B cell (primary cell): ENCODE measurements at regions not wholly inside any gene's neighbourhood (a gene's known extent, or its start where the extent isn't known, plus 50 kb on each side); places are given as distances from the start of the nearest gene placed in this dataset.

Experiments
- ATAC-seq: fragments of 200-7000 bp; cut with Tn5 transposase; one replicate; pipeline ENCODE4 v1.10.0; 2021; ENCODE audit warnings: low read depth, mild to moderate bottlenecking, moderate number of reproducible peaks, moderate library complexity
- CTCF ChIA-PET: fragments of 350-600 bp; sonication (Branson Sonifier 250); formaldehyde crosslinking; loops from one replicate; lab custom pipeline; 2021; ENCODE audit warnings: antibody characterized with exemption, inconsistent platforms; lab: Charles Lee
- POLR2A ChIA-PET: fragments of 350-600 bp; sonication (Branson Sonifier 250); formaldehyde crosslinking; loops from one replicate; lab custom pipeline; 2021; ENCODE audit warnings: antibody characterized with exemption; lab: Charles Lee
- DNase-seq: peaks from one replicate; pipeline ENCODE4 v3.0.0; 2013
- H2AFZ ChIP-seq: 2 replicates; pipeline ENCODE4 v1.6.1; 2012; ENCODE audit warnings: mild to moderate bottlenecking, low read depth, low read length; ENCODE audit not compliant: insufficient read depth, poor library complexity, severe bottlenecking
- H3K27ac ChIP-seq, 2 donors: 1 replicate in 1 of 2; 2 replicates in 1 of 2; pipeline ENCODE4 v1.5.1; 2012 to 2013; ENCODE audit warnings: low read length in 2 of 2, mild to moderate bottlenecking in 2 of 2, moderate library complexity in 1 of 2
- H3K27me3 ChIP-seq, 4 experiments: fragments of 200-600 bp in 1 of 4; sonication (generic) in 1 of 4; replicated peaks in 1 of 4; 1 replicate in 2 of 4; 2 replicates in 2 of 4; pipeline versions ENCODE4 v1.6.1 to v1.7.0; 2013 to 2016; ENCODE audit warnings: low read length in 3 of 4, mild to moderate bottlenecking in 2 of 4, mixed read lengths in 1 of 4, moderate library complexity in 1 of 4; ENCODE audit not compliant: insufficient read depth in 4 of 4, control insufficient read depth in 3 of 4; ENCODE audit errors: control extremely low read depth in 1 of 4
- H3K36me3 ChIP-seq, 2 experiments: replicated peaks in 1 of 2; 1 replicate in 1 of 2; 2 replicates in 1 of 2; pipeline versions ENCODE4 v1.6.1 to v1.7.1; 2013; ENCODE audit warnings: low read length in 1 of 2; ENCODE audit not compliant: insufficient read depth in 2 of 2, control insufficient read depth in 1 of 2; ENCODE audit errors: control extremely low read depth in 1 of 2, extremely low read depth in 1 of 2
- H3K4me1 ChIP-seq, 2 donors: fragments of 200-600 bp in 1 of 2; sonication (generic) in 1 of 2; 1 replicate in 1 of 2; 2 replicates in 1 of 2; pipeline versions ENCODE4 v1.5.1 to v1.6.1; 2013 to 2017; ENCODE audit warnings: low read length in 2 of 2; ENCODE audit not compliant: control insufficient read depth in 2 of 2, insufficient read depth in 2 of 2
- H3K4me2 ChIP-seq: replicated peaks from 2 replicates; pipeline ENCODE3; 2012; ENCODE audit warnings: mild to moderate bottlenecking, low read depth, low read length; ENCODE audit not compliant: poor library complexity, severe bottlenecking
- H3K4me3 ChIP-seq, 5 experiments: fragments of 200-600 bp in 1 of 5; sonication (generic) in 1 of 5; 1 replicate in 3 of 5; 2 replicates in 2 of 5; pipeline versions ENCODE4 v1.5.1 to v1.7.0; 2011 to 2016; ENCODE audit warnings: low read length in 4 of 5, mild to moderate bottlenecking in 4 of 5, low read depth in 2 of 5, control low read depth in 1 of 5, moderate library complexity in 1 of 5; ENCODE audit not compliant: insufficient read depth in 1 of 5; ENCODE audit errors: control extremely low read depth in 1 of 5, extremely low read depth in 1 of 5
- H3K79me2 ChIP-seq: fragments of 200-600 bp; sonication (generic); one replicate; pipeline ENCODE4 v1.6.0; 2016; ENCODE audit warnings: low read length; ENCODE audit not compliant: control insufficient read depth, insufficient read depth
- H3K9ac ChIP-seq: fragments of 200-600 bp; sonication (generic); 2 replicates; pipeline ENCODE4 v1.6.1; 2017; ENCODE audit warnings: mild to moderate bottlenecking, low read length, moderate library complexity
- H3K9me3 ChIP-seq, 3 donors: one replicate each; pipeline versions ENCODE4 v1.6.1 to v1.7.1; 2013; ENCODE audit warnings: low read length in 2 of 3; ENCODE audit not compliant: control insufficient read depth in 2 of 3, insufficient read depth in 1 of 3; ENCODE audit errors: control extremely low read depth in 1 of 3
- H4K20me1 ChIP-seq: 2 replicates; pipeline ENCODE4 v1.6.0; 2012; ENCODE audit warnings: mild to moderate bottlenecking, low read length; ENCODE audit not compliant: insufficient read depth, control insufficient read depth, poor library complexity, severe bottlenecking
- H3K27ac Mint-ChIP-seq: one replicate; pipeline ENCODE4 v1.8.0; 2021; ENCODE audit warnings: mixed read lengths
- H3K27me3 Mint-ChIP-seq: one replicate; pipeline ENCODE4 v1.8.0; 2021; ENCODE audit warnings: mixed read lengths
- H3K4me1 Mint-ChIP-seq: one replicate; pipeline ENCODE4 v1.8.0; 2021; ENCODE audit warnings: mixed read lengths
- H3K4me3 Mint-ChIP-seq: one replicate; pipeline ENCODE4 v1.8.0; 2021; ENCODE audit warnings: mixed read lengths
- H3K9me3 Mint-ChIP-seq: one replicate; pipeline ENCODE4 v1.8.0; 2022; ENCODE audit warnings: mixed read lengths; ENCODE audit not compliant: insufficient read depth
- EZH2 ChIP-seq: IDR thresholded peaks from 2 replicates; pipeline ENCODE4 v1.6.1; 2012; ENCODE audit warnings: borderline replicate concordance, low read depth, mild to moderate bottlenecking, moderate library complexity, low read length; ENCODE audit not compliant: insufficient read depth, poor library complexity, severe bottlenecking
- WGBS: methylation state at CpG from one replicate; pipeline ENCODE4 v1.1.5; 2013; ENCODE audit warnings: missing lambda C conversion rate; ENCODE audit not compliant: insufficient coverage; 5-methylcytosine and 5-hydroxymethylcytosine counted together
- intact Hi-C: fragments of 100-400 bp; cut with micrococcal nuclease; formaldehyde crosslinking; loops from one replicate; pipeline ENCODE4 v1.10.0; 2022
- TF ChIP-seq, protein P1 (sequence below): fragments of 200-600 bp; IDR thresholded peaks from one replicate; pipeline ENCODE4 v1.8.0; 2022; ENCODE audit warnings: antibody characterized with exemption, mild to moderate bottlenecking

DNA sequence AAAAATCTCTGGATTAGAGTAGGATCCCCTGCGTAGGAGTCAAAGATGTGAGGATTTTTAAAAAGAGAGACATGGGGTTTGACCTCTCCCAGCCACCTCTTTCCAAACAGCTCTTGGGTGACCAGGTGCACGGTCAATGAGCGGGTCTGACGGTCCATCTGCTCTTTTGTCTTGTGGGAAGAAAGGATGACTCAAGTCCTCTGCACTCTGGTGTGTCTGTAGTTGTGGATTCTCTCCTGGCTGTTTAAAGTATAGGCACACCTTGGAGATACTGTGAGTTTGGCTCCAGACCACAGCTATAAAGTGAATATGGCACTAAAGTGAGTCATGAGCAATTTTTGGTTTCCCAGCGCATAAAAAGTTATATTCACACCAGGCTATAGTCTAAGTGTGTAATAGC lies 209.8 kb downstream of the BMP7 start:
- WGBS: no CpG with 5 or more reads among the region's 5 CpGs

DNA sequence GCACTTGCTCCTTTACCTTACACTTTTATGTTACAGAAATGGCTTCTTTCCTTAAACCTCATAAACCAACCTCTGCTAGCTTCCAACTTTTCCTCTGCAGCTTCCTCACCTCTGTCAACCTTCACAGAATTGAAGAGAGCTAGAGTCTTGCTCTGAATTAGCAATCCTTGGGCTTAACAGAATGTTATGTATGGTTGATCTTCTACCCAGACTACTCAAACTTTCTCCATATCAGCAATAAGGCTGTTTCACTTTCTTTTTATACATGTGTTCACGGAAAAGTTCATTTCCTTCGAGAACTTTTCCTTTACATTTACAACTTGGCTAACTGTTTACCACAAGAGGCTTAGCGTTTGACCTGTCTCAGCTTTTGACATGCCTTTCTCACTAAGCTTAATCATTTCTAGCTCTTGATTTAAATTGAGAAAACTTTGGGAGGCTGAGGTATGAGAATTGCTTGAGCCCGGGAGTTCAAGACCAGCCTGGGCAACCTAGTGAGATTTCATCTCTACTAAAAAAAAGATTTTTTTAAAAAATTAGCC lies 207.3 kb downstream of the BMP7 start:
- H3K27ac Mint-ChIP-seq: no peak overlapping the region
- H3K9me3 ChIP-seq: no peaks in the 10 kb centered on the region
- H3K27me3 Mint-ChIP-seq: peaks cover 28% of the 10 kb centered on the region
- DNase-seq (no peak), ATAC-seq (no peak)
- no peak overlapping the region for H3K27ac ChIP-seq
- H3K4me3 Mint-ChIP-seq: no peak overlapping the region
- no peaks in the 10 kb centered on the region for H3K9me3 Mint-ChIP-seq
- intact Hi-C loops: no loop called here
- no peak overlapping the region for H2AFZ ChIP-seq
- H3K36me3 ChIP-seq: no peaks in the 10 kb centered on the region
- no peaks in the 10 kb centered on the region for H4K20me1 ChIP-seq
- H3K4me3 ChIP-seq: no peak overlapping the region
- CTCF ChIA-PET: no interaction called here
- POLR2A ChIA-PET: no interaction called here
- whole genome bisulfite sequencing: no CpG with 5 or more reads among the region's 4 CpGs
- peaks cover 0 to 9% (median 0%) of the 10 kb centered on the region in 4 experiments for H3K27me3 ChIP-seq
- H3K4me1 Mint-ChIP-seq: no peaks in the 10 kb centered on the region
- H3K4me2 ChIP-seq: no peak overlapping the region
- no peaks in the 10 kb centered on the region for H3K79me2 ChIP-seq
- no peak for TF ChIP-seq EZH2
- TF ChIP-seq, protein P1, sequence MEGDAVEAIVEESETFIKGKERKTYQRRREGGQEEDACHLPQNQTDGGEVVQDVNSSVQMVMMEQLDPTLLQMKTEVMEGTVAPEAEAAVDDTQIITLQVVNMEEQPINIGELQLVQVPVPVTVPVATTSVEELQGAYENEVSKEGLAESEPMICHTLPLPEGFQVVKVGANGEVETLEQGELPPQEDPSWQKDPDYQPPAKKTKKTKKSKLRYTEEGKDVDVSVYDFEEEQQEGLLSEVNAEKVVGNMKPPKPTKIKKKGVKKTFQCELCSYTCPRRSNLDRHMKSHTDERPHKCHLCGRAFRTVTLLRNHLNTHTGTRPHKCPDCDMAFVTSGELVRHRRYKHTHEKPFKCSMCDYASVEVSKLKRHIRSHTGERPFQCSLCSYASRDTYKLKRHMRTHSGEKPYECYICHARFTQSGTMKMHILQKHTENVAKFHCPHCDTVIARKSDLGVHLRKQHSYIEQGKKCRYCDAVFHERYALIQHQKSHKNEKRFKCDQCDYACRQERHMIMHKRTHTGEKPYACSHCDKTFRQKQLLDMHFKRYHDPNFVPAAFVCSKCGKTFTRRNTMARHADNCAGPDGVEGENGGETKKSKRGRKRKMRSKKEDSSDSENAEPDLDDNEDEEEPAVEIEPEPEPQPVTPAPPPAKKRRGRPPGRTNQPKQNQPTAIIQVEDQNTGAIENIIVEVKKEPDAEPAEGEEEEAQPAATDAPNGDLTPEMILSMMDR: no peak
- H3K9ac ChIP-seq: no peak overlapping the region
- no peaks in the 10 kb centered on the region for H3K4me1 ChIP-seq

More for the DNA sequence above, 209.8 kb downstream of the BMP7 start:
- no peak overlapping the region for H3K9ac ChIP-seq
- H3K9me3 ChIP-seq: peaks cover 0 to 7% (median 0%) of the 10 kb centered on the region in 3 donors
- no peak overlapping the region for H3K27ac Mint-ChIP-seq
- no peaks in the 10 kb centered on the region for H4K20me1 ChIP-seq
- CTCF ChIA-PET: no interaction called here
- no peak overlapping the region for H3K4me3 ChIP-seq
- peaks cover 0 to 6% (median 0%) of the 10 kb centered on the region in 4 experiments for H3K27me3 ChIP-seq
- no peaks in the 10 kb centered on the region for H3K9me3 Mint-ChIP-seq
- H3K79me2 ChIP-seq: no peaks in the 10 kb centered on the region
- H2AFZ ChIP-seq: no peak overlapping the region
- H3K4me3 Mint-ChIP-seq: no peak overlapping the region
- H3K4me1 Mint-ChIP-seq: no peaks in the 10 kb centered on the region
- POLR2A ChIA-PET: no interaction called here
- H3K27me3 Mint-ChIP-seq: peaks cover 23% of the 10 kb centered on the region
- intact Hi-C loops: no loop called here
- H3K27ac ChIP-seq: no peak overlapping the region
- no peak for DNase-seq
- no peak overlapping the region for H3K4me2 ChIP-seq
- no peaks in the 10 kb centered on the region for H3K4me1 ChIP-seq
- ATAC-seq: no peak
- no peaks in the 10 kb centered on the region for H3K36me3 ChIP-seq
- TF ChIP-seq, protein P1: no peak
- TF ChIP-seq EZH2: no peak
